GM19324 (cell line): ENCODE measurements at regions not wholly inside any gene's neighbourhood (a gene's known extent, or its start where the extent isn't known, plus 50 kb on each side); places are given as distances from the start of the nearest gene placed in this dataset.

Experiments used
- ATAC-seq: cut with Tn5 transposase; IDR thresholded peaks from one replicate; pipeline ENCODE4 v1.9.1; 2021; ENCODE audit warnings: mild to moderate bottlenecking, moderate library complexity; ENCODE audit not compliant: unreplicated experiment, low FRiP score

GRCh38 chr11:119803726-119804294 is 74.8 kb upstream of the NECTIN1 start:
- no peak for ATAC-seq

GRCh38 chr11:119803139-119803538 is 74.1 kb upstream of the NECTIN1 start:
- no peak for ATAC-seq

DNA sequence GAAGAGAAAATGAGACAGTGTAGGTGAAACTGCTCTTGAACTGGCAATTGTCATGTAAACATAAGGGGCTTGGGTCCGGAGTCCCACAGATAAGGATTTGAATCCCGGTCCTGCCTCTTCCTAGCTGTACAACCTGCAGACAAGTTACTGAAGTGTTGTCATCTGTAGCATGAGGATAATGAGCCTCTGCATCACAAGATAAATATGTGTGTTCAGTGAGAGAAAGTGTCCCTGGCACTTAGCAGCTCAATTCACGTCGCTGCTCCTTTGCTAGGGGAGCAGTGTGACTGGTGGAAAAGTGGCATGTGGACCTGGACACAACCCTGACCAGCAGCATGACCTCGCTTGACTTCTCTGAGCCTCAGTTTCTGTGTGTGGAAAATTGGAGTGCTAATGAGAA is 73.7 kb upstream of the NECTIN1 start:
- no peak for ATAC-seq

DNA sequence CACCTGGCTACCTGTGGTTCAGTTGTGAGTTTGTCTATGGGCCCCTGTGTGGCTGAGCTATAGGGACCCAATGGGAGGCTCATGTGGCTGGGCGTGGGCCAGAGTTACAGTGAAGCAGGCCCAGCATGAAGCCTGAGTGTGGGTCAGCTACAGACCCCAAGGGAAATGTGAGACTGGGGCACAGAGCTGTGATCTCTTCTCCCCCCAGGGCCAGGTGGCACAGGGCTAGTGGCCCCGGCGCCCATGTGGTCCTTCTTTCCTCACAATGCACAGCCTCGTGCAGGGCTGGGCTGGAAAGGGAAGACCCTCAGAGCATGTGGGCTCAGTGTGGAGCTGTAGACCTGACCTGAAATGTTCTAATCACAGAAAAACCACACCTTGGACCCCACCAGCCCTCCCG is 71.6 kb upstream of the NECTIN1 start:
- ATAC-seq: no peak

- ATAC-seq: no peak
These were observed 71.2 kb upstream of the NECTIN1 start for GRCh38 chr11:119800171-119800570.

DNA sequence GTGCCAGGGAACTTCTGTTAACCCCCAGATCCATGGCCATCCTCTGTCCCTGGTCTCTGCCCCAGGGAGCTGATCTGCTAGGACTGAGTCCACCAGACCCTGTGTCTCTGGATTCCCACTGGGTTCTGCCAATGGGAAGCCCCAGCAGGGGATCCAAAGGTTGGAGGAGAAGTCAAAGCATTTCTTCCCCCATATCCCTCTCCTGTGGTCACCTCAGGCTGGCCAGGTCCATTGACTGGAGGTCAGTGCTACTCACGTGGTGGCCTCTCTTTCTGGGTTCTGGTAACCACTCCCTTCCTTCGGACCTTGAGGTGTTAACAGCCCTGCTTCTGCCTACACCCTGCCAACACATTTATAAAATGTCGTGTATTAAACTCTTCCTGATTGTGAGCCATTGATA is 69.7 kb upstream of the NECTIN1 start:
- no peak for ATAC-seq

DNA sequence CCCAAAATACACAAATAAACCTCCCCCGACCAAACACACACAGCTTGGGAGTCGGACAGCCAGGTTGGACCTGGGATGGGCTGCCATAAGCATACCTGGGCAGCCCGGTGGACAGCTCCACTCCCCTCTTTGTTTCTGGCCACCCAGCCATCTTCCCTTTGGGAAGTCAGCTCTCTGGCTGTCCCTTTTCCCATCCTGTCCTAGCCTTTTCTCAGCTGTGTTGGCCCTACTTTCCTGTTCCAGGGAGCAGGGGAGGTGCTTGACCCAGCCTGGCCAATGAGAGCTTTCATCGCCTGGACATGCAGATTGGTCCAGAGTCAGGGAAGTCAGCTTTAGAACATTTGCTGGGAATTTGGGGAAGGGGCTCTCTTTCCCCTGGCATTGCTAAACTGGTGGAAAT is 68.7 kb upstream of the NECTIN1 start:
- ATAC-seq: no peak

GRCh38 chr11:119797123-119797611 is 68.2 kb upstream of the NECTIN1 start:
- ATAC-seq: no peak

- ATAC-seq: no peak
These were observed 67.5 kb upstream of the NECTIN1 start for GRCh38 chr11:119796363-119797060.

- ATAC-seq: no peak
These were observed 66.7 kb upstream of the NECTIN1 start for GRCh38 chr11:119795690-119796089.

DNA sequence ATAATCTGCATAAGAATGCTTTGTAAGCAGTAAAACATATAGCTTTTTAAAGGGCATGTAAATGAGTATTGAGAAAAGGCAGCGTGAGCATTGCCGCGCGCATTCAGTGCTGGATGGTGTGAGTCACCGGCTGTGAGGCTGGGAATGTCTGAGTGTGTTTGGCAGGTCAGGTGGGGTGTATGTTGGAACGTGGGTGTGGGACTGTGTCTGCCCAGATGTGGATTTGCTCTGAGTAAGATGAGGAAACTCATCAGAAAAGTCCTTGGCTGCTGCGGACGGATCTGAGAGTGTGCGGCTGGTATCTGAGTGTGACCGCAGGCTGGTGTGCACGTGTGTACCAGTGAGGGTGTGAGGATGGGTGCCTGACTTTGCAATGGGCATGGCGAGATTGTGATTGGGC is 66.2 kb upstream of the NECTIN1 start:
- ATAC-seq: no peak

DNA sequence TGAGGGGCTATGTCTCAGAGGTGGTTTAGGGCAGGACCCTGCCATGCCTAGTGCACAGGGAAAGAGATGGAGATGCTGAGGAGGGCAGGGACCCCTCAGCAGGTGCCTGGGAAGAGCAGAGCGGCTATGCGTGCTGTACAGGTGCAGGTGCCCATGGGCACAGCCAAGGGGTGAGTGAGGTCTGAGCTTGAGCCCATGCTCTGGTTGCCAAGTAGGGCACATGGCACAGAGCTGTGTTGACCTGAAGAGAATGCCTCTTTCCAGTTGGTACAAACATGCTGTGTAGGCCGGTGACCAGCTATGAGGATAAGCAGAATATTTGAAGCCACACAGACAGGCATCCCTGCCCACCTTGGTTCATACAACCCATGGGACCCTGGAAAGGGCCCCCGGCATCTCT is 65.8 kb upstream of the NECTIN1 start:
- no peak for ATAC-seq

GRCh38 chr11:119794141-119794665 is 65.2 kb upstream of the NECTIN1 start:
- no peak for ATAC-seq

GRCh38 chr11:119793335-119793984 is 64.5 kb upstream of the NECTIN1 start:
- no peak for ATAC-seq

DNA sequence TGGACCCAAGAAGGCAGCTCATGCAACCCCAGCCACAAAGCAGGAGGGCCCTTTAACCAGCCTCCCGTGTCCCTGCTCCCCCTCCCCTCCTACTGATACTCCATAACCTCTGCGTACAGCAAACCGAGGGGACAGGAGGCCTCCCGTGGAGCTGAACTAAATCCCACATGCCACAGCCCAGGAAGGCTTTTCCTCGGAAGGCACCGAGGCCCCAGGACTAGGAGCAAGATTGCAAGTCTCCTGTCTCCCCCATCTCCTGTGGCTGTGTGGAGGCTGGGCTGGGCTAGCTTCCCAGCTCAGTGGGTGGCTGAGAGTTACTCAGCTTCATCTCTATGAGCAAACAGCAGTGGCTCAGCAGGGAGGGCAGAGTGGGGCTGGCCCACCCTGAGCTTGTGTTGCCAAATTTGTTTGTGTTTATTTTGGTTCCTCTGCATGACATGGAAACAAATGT is 62.7 kb upstream of the NECTIN1 start:
- ATAC-seq: no peak

GRCh38 chr11:119791047-119791446 is 62.0 kb upstream of the NECTIN1 start:
- ATAC-seq: no peak

DNA sequence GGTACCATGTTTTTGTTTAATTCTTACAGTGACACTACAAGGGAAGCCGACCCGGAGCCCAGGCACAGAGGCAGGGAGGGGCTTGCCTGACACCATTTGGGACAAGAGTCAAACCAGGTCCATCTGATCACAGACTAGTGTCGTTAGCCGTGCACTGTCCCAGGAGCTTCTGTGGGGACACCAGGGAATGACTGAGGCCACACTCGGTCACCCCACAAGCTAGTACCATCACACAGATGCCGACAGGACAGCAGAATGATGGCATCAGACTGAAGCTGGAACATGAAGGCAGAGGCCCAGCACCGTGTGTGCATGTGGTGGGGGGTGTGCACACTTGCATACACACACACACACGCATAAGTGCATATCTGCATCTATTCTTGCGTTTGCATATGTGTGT is 61.5 kb upstream of the NECTIN1 start:
- no peak for ATAC-seq

GRCh38 chr11:119789766-119790407 is 60.9 kb upstream of the NECTIN1 start:
- no peak for ATAC-seq

- ATAC-seq: no peak
These were observed 60.0 kb upstream of the NECTIN1 start for GRCh38 chr11:119788911-119789560.

GRCh38 chr11:119788096-119788883 is 59.3 kb upstream of the NECTIN1 start:
- no peak for ATAC-seq
